Gastrocnemius medialis (tissue), 4 donors: ENCODE measurements at regions not wholly inside any gene's neighbourhood (a gene's known extent, or its start where the extent isn't known, plus 50 kb on each side); places are given as distances from the start of the nearest gene placed in this dataset.

ENCODE experiments used
- POLR2A ChIP-seq, 2 donors: fragments of 450-650 bp; IDR thresholded peaks; one replicate each; pipeline ENCODE4 v1.6.1; 2017; ENCODE audit warnings: antibody characterized with exemption in 2 of 2, mild to moderate bottlenecking in 2 of 2, moderate library complexity in 2 of 2
- TF ChIP-seq, protein P1 (sequence below), 5 experiments: fragments of 450-650 bp in 3 of 5; fragments of 200-600 bp in 2 of 5; sonication (generic) in 2 of 5; IDR thresholded peaks in 4 of 5; conservative IDR thresholded peaks in 1 of 5; 1 replicate in 4 of 5; 2 replicates in 1 of 5; pipeline ENCODE4 v1.5.1; 2016 to 2019; ENCODE audit warnings: antibody characterized with exemption in 5 of 5, mild to moderate bottlenecking in 3 of 5, moderate library complexity in 3 of 5

DNA sequence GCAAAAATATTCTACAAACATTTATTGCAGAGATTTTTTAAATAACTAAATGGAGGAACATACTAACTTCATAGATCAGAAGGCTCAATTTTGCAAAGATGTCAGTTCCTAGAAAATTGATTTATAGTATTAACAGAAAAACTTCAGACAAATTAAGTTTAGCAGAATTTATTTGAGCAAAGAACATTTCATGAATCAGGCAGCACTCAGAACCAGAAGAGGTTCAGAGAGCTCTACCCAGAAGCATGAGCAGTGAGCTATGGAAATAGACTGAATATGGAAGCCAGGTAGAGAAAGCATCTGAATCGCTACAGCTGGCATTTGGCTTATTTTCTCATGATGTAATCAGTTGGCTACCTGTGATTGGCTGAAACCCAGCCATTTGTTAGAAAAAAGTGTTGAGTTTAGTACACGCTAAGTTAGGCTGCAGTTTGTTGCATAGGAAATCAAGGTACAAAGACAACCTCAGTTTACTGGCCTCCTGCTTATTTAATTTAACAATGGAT, 174.5 kb upstream of the TAB2 start:
- TF ChIP-seq POLR2A (IDR thresholded peaks at IDR 0.05) = no peak
- TF ChIP-seq, protein P1, sequence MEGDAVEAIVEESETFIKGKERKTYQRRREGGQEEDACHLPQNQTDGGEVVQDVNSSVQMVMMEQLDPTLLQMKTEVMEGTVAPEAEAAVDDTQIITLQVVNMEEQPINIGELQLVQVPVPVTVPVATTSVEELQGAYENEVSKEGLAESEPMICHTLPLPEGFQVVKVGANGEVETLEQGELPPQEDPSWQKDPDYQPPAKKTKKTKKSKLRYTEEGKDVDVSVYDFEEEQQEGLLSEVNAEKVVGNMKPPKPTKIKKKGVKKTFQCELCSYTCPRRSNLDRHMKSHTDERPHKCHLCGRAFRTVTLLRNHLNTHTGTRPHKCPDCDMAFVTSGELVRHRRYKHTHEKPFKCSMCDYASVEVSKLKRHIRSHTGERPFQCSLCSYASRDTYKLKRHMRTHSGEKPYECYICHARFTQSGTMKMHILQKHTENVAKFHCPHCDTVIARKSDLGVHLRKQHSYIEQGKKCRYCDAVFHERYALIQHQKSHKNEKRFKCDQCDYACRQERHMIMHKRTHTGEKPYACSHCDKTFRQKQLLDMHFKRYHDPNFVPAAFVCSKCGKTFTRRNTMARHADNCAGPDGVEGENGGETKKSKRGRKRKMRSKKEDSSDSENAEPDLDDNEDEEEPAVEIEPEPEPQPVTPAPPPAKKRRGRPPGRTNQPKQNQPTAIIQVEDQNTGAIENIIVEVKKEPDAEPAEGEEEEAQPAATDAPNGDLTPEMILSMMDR (IDR thresholded peaks at IDR 0.05 in 4 of 5, conservative IDR thresholded peaks at IDR 0.05 in 1 of 5) = no peak
